Common myeloid progenitor, CD34-positive (primary cell): ENCODE measurements at regions not wholly inside any gene's neighbourhood (a gene's known extent, or its start where the extent isn't known, plus 50 kb on each side); places are given as distances from the start of the nearest gene placed in this dataset.

Experiments used
- CTCF ChIA-PET: fragments of 350-600 bp; sonication (Branson Sonifier 250); formaldehyde crosslinking; loops from one replicate; lab custom pipeline; 2021; ENCODE audit warnings: antibody characterized with exemption; lab: Charles Lee
- POLR2A ChIA-PET: fragments of 350-600 bp; sonication (Branson Sonifier 250); formaldehyde crosslinking; loops from one replicate; lab custom pipeline; 2021; ENCODE audit warnings: antibody characterized with exemption; lab: Charles Lee
- DNase-seq, 3 donors: peaks; one replicate each; pipeline versions ENCODE4 v3.0.0 to v3.0.0-alpha.2; 2013
- H3K27ac ChIP-seq, 2 experiments: 1 replicate in 1 of 2; 2 replicates in 1 of 2; pipeline ENCODE4 v1.7.0; 2013; ENCODE audit warnings: inconsistent platforms in 2 of 2, low read length in 2 of 2, mild to moderate bottlenecking in 2 of 2, low read depth in 1 of 2, moderate library complexity in 1 of 2; ENCODE audit not compliant: severe bottlenecking in 2 of 2, insufficient read depth in 1 of 2, poor library complexity in 1 of 2
- H3K27me3 ChIP-seq, 5 experiments: replicated peaks in 2 of 5; 1 replicate in 3 of 5; 2 replicates in 2 of 5; pipeline versions ENCODE4 v1.6.1 to v1.7.0; 2013; ENCODE audit warnings: low read length in 4 of 5, mild to moderate bottlenecking in 2 of 5, moderate library complexity in 2 of 5, inconsistent platforms in 1 of 5; ENCODE audit not compliant: insufficient read depth in 5 of 5, control insufficient read depth in 4 of 5
- H3K36me3 ChIP-seq, 4 experiments: 1 replicate in 2 of 4; 2 replicates in 2 of 4; pipeline versions ENCODE4 v1.6.1 to v1.7.0; 2013; ENCODE audit warnings: low read length in 3 of 4, control low read depth in 1 of 4, mild to moderate bottlenecking in 1 of 4; ENCODE audit not compliant: control insufficient read depth in 4 of 4, insufficient read depth in 4 of 4
- H3K4me1 ChIP-seq, 4 experiments: 1 replicate in 3 of 4; 2 replicates in 1 of 4; pipeline versions ENCODE4 v1.6.1 to v1.7.1; 2013; ENCODE audit warnings: low read length in 3 of 4, mild to moderate bottlenecking in 3 of 4, control low read depth in 1 of 4, inconsistent platforms in 1 of 4, moderate library complexity in 1 of 4; ENCODE audit not compliant: control insufficient read depth in 4 of 4, insufficient read depth in 4 of 4; ENCODE audit errors: control extremely low read depth in 1 of 4
- H3K4me3 ChIP-seq, 7 experiments: 1 replicate in 4 of 7; 2 replicates in 3 of 7; pipeline versions ENCODE4 v1.5.1 to v1.7.0; 2013; ENCODE audit warnings: mild to moderate bottlenecking in 7 of 7, low read length in 6 of 7, moderate library complexity in 6 of 7, inconsistent platforms in 2 of 7, low read depth in 2 of 7, control low read depth in 1 of 7; ENCODE audit not compliant: insufficient read depth in 4 of 7, control insufficient read depth in 1 of 7; ENCODE audit errors: extremely low read depth in 1 of 7
- H3K9me3 ChIP-seq, 5 experiments: 1 replicate in 4 of 5; 2 replicates in 1 of 5; pipeline versions ENCODE4 v1.6.1 to v1.7.1; 2013; ENCODE audit warnings: low read length in 4 of 5, mild to moderate bottlenecking in 2 of 5, inconsistent platforms in 1 of 5, low read depth in 1 of 5, moderate library complexity in 1 of 5; ENCODE audit not compliant: control insufficient read depth in 4 of 5, insufficient read depth in 2 of 5; ENCODE audit errors: control extremely low read depth in 1 of 5
- WGBS: methylation state at CpG from one replicate; pipeline ENCODE4 v1.1.5; 2013; ENCODE audit not compliant: insufficient coverage; 5-methylcytosine and 5-hydroxymethylcytosine counted together

GRCh38 chr12:132407992-132408391, 78.6 kb upstream of the GALNT9 start:
- no peaks in the 10 kb centered on the region for H3K9me3 ChIP-seq
- WGBS = 68% methylated on average over 4 of the region's 10 CpGs
- H3K27ac ChIP-seq = no peak overlapping the region
- H3K27me3 ChIP-seq = peaks cover 0 to 39% (median 9%) of the 10 kb centered on the region in 5 experiments
- H3K4me3 ChIP-seq = no peak overlapping the region
- no peaks in the 10 kb centered on the region for H3K4me1 ChIP-seq
- DNase-seq = no peak
- ChIA-PET CTCF (no interaction called here), POLR2A (no interaction called here)
- no peaks in the 10 kb centered on the region for H3K36me3 ChIP-seq

GRCh38 chr12:132407451-132407961, 78.1 kb upstream of the GALNT9 start:
- Histone ChIP-seq H3K4me1 (no peaks in the 10 kb centered on the region), H3K27me3 (peaks cover 0 to 44% (median 9%) of the 10 kb centered on the region in 5 experiments), H3K9me3 (no peaks in the 10 kb centered on the region), H3K4me3 (no peak overlapping the region), H3K36me3 (no peaks in the 10 kb centered on the region), H3K27ac (no peak overlapping the region)
- 74% methylated on average over 31 of the region's 32 CpGs for WGBS
- POLR2A ChIA-PET = no interaction called here
- CTCF ChIA-PET = no interaction called here
- peak in 2 of 3 donors; percentile 18 to 36 for DNase-seq

- ChIA-PET POLR2A (no interaction called here), CTCF (interaction anchor here (1.2 to 1.5 kb wide), 2 partner anchors 9 to 50 kb away, joined by 3 read pairs; no protein-coding TSS in a partner anchor)
- peaks cover 0 to 47% (median 9%) of the 10 kb centered on the region in 5 experiments for H3K27me3 ChIP-seq
- no peaks in the 10 kb centered on the region for H3K36me3 ChIP-seq
- no peak overlapping the region for H3K4me3 ChIP-seq
- no peak overlapping the region for H3K27ac ChIP-seq
- DNase-seq = no peak
- no peaks in the 10 kb centered on the region for H3K9me3 ChIP-seq
- WGBS = 91% methylated on average over 53 of the region's 67 CpGs
- no peaks in the 10 kb centered on the region for H3K4me1 ChIP-seq
Observed at GRCh38 chr12:132406493-132407450, 77.4 kb upstream of the GALNT9 start.

- no peaks in the 10 kb centered on the region for H3K4me1 ChIP-seq
- ChIA-PET POLR2A (no interaction called here), CTCF (interaction anchor here (1.2 to 1.5 kb wide), 2 partner anchors 10 to 49 kb away, joined by 3 read pairs; no protein-coding TSS in a partner anchor)
- no peak overlapping the region for H3K4me3 ChIP-seq
- WGBS = 79% methylated on average over 18 of the region's 22 CpGs
- no peak for DNase-seq
- H3K27ac ChIP-seq = no peak overlapping the region
- H3K36me3 ChIP-seq = no peaks in the 10 kb centered on the region
- peaks cover 0 to 51% (median 9%) of the 10 kb centered on the region in 5 experiments for H3K27me3 ChIP-seq
- H3K9me3 ChIP-seq = no peaks in the 10 kb centered on the region
Observed at GRCh38 chr12:132405742-132406251, 76.4 kb upstream of the GALNT9 start.

- H3K4me1 ChIP-seq = no peaks in the 10 kb centered on the region
- ChIA-PET POLR2A (no interaction called here), CTCF (interaction anchor here (0.7 to 1.5 kb wide), 2 partner anchors 10 to 224 kb away, joined by 3 read pairs; no protein-coding TSS in a partner anchor)
- WGBS = 70% methylated on average over 25 of the region's 36 CpGs
- H3K27ac ChIP-seq = no peak overlapping the region
- H3K27me3 ChIP-seq = peaks cover 0 to 58% (median 9%) of the 10 kb centered on the region in 5 experiments
- no peaks in the 10 kb centered on the region for H3K36me3 ChIP-seq
- no peak overlapping the region for H3K4me3 ChIP-seq
- DNase-seq = no peak
- H3K9me3 ChIP-seq = no peaks in the 10 kb centered on the region
Observed at GRCh38 chr12:132404951-132405741, 75.8 kb upstream of the GALNT9 start.

GRCh38 chr12:132404435-132404855, 75.1 kb upstream of the GALNT9 start:
- Histone ChIP-seq H3K4me1 (no peaks in the 10 kb centered on the region), H3K36me3 (no peaks in the 10 kb centered on the region), H3K4me3 (no peak overlapping the region), H3K27me3 (peaks cover 0 to 65% (median 10%) of the 10 kb centered on the region in 5 experiments), H3K27ac (no peak overlapping the region), H3K9me3 (no peaks in the 10 kb centered on the region)
- CTCF ChIA-PET = no interaction called here
- WGBS = 98% methylated on average over 5 of the region's 7 CpGs
- POLR2A ChIA-PET = no interaction called here
- DNase-seq = no peak
